ENCODE measurements at regions not wholly inside any gene's neighbourhood (a gene's known extent, or its start where the extent isn't known, plus 50 kb on each side); places are given as distances from the start of the nearest gene placed in this dataset.

- Histone ChIP-seq H4K91ac (ENCODE audit: low read length) (no peak overlapping the region), H2AK5ac (ENCODE audit: low read length, severe bottlenecking) (no peak overlapping the region), H3K9ac (ENCODE audit: low read length) (no peak overlapping the region), H2AFZ (ENCODE audit: low read depth, low read length) (no peak overlapping the region), H3K79me1 (replicated peaks; ENCODE audit: low read length, poor library complexity, severe bottlenecking) (no peaks in the 10 kb centered on the region), H3K4me3 (ENCODE audit: insufficient read depth in 1 of 2, low read depth in 1 of 2, low read length in 2 of 2) (no peak overlapping the region), H3K4me1 (ENCODE audit: control insufficient read depth, insufficient read depth, low read depth, low read length) (no peaks in the 10 kb centered on the region), H3K23ac (ENCODE audit: low read length in 2 of 2) (no peak overlapping the region), H2BK5ac (ENCODE audit: low read depth, low read length, poor library complexity, severe bottlenecking) (no peak overlapping the region), H3K18ac (ENCODE audit: low read depth in 1 of 2, low read length in 2 of 2) (no peak overlapping the region), H2BK15ac (ENCODE audit: low read depth, poor library complexity, severe bottlenecking) (no peak overlapping the region), H3K4ac (ENCODE audit: low read depth in 1 of 2, low read length in 2 of 2) (no peak overlapping the region), H3K36me3 (ENCODE audit: control insufficient read depth in 1 of 2, insufficient read depth in 2 of 2, low read depth in 1 of 2, low read length in 2 of 2) (no peaks in the 10 kb centered on the region), H3K4me2 (ENCODE audit: low read length, poor library complexity, severe bottlenecking) (no peak overlapping the region), H3K9me3 (ENCODE audit: control insufficient read depth, low read length) (no peaks in the 10 kb centered on the region), H2BK120ac (ENCODE audit: low read depth, low read length) (no peak overlapping the region), H2BK12ac (ENCODE audit: low read length in 2 of 2) (no peak overlapping the region), H3K27me3 (ENCODE audit: control insufficient read depth in 1 of 2, insufficient read depth in 1 of 2, low read length in 2 of 2) (no peaks in the 10 kb centered on the region), H3K27ac (ENCODE audit: low read length, poor library complexity, severe bottlenecking) (no peak overlapping the region), H3K14ac (ENCODE audit: low read length in 2 of 2) (no peak overlapping the region), H4K8ac (ENCODE audit: low read length) (no peak overlapping the region)
- WGBS: no CpG with 5 or more reads among the region's 1 CpG
- no peak for DNase-seq
Measured at GRCh38 chr3:145760036-145760435, 400.9 kb downstream of the PLOD2 start.

GRCh38 chr3:145767909-145768308 is 393.1 kb downstream of the PLOD2 start:
- Histone ChIP-seq H3K4me2 (ENCODE audit: low read length, poor library complexity, severe bottlenecking) (no peak overlapping the region), H2AFZ (ENCODE audit: low read depth, low read length) (no peak overlapping the region), H3K4me3 (ENCODE audit: insufficient read depth in 1 of 2, low read depth in 1 of 2, low read length in 2 of 2) (no peak overlapping the region), H3K27ac (ENCODE audit: low read length, poor library complexity, severe bottlenecking) (no peak overlapping the region), H3K18ac (ENCODE audit: low read depth in 1 of 2, low read length in 2 of 2) (no peak overlapping the region), H3K36me3 (ENCODE audit: control insufficient read depth in 1 of 2, insufficient read depth in 2 of 2, low read depth in 1 of 2, low read length in 2 of 2) (no peaks in the 10 kb centered on the region), H3K79me1 (replicated peaks; ENCODE audit: low read length, poor library complexity, severe bottlenecking) (no peaks in the 10 kb centered on the region), H3K27me3 (ENCODE audit: control insufficient read depth in 1 of 2, insufficient read depth in 1 of 2, low read length in 2 of 2) (no peaks in the 10 kb centered on the region), H4K91ac (ENCODE audit: low read length) (no peak overlapping the region), H3K14ac (ENCODE audit: low read length in 2 of 2) (no peak overlapping the region), H3K9ac (ENCODE audit: low read length) (no peak overlapping the region), H2BK5ac (ENCODE audit: low read depth, low read length, poor library complexity, severe bottlenecking) (no peak overlapping the region), H2AK5ac (ENCODE audit: low read length, severe bottlenecking) (no peak overlapping the region), H2BK12ac (ENCODE audit: low read length in 2 of 2) (no peak overlapping the region), H2BK120ac (ENCODE audit: low read depth, low read length) (no peak overlapping the region), H3K9me3 (ENCODE audit: control insufficient read depth, low read length) (peaks cover 2% of the 10 kb centered on the region), H3K4me1 (ENCODE audit: control insufficient read depth, insufficient read depth, low read depth, low read length) (no peaks in the 10 kb centered on the region), H4K8ac (ENCODE audit: low read length) (no peak overlapping the region), H3K23ac (ENCODE audit: low read length in 2 of 2) (no peak overlapping the region), H3K4ac (ENCODE audit: low read depth in 1 of 2, low read length in 2 of 2) (no peak overlapping the region), H2BK15ac (ENCODE audit: low read depth, poor library complexity, severe bottlenecking) (no peak overlapping the region)
- no CpG with 5 or more reads among the region's 1 CpG for WGBS
- peak; percentile 3 for DNase-seq

GRCh38 chr3:145776782-145777408 is 384.1 kb downstream of the PLOD2 start:
- DNase-seq: peak; percentile 55
- Histone ChIP-seq H2BK12ac (ENCODE audit: low read length in 2 of 2) (no peak overlapping the region), H3K36me3 (ENCODE audit: control insufficient read depth in 1 of 2, insufficient read depth in 2 of 2, low read depth in 1 of 2, low read length in 2 of 2) (no peaks in the 10 kb centered on the region), H3K27ac (ENCODE audit: low read length, poor library complexity, severe bottlenecking) (no peak overlapping the region), H3K14ac (ENCODE audit: low read length in 2 of 2) (no peak overlapping the region), H3K4me3 (ENCODE audit: insufficient read depth in 1 of 2, low read depth in 1 of 2, low read length in 2 of 2) (no peak overlapping the region), H3K4me2 (ENCODE audit: low read length, poor library complexity, severe bottlenecking) (no peak overlapping the region), H3K9ac (ENCODE audit: low read length) (no peak overlapping the region), H2BK120ac (ENCODE audit: low read depth, low read length) (no peak overlapping the region), H2AK5ac (ENCODE audit: low read length, severe bottlenecking) (no peak overlapping the region), H3K9me3 (ENCODE audit: control insufficient read depth, low read length) (no peaks in the 10 kb centered on the region), H3K27me3 (ENCODE audit: control insufficient read depth in 1 of 2, insufficient read depth in 1 of 2, low read length in 2 of 2) (no peaks in the 10 kb centered on the region), H4K8ac (ENCODE audit: low read length) (no peak overlapping the region), H3K4me1 (ENCODE audit: control insufficient read depth, insufficient read depth, low read depth, low read length) (no peaks in the 10 kb centered on the region), H2AFZ (ENCODE audit: low read depth, low read length) (no peak overlapping the region), H2BK5ac (ENCODE audit: low read depth, low read length, poor library complexity, severe bottlenecking) (no peak overlapping the region), H3K18ac (ENCODE audit: low read depth in 1 of 2, low read length in 2 of 2) (no peak overlapping the region), H2BK15ac (ENCODE audit: low read depth, poor library complexity, severe bottlenecking) (no peak overlapping the region), H3K23ac (ENCODE audit: low read length in 2 of 2) (no peak overlapping the region), H3K4ac (ENCODE audit: low read depth in 1 of 2, low read length in 2 of 2) (no peak overlapping the region), H4K91ac (ENCODE audit: low read length) (no peak overlapping the region), H3K79me1 (replicated peaks; ENCODE audit: low read length, poor library complexity, severe bottlenecking) (no peaks in the 10 kb centered on the region)
- 92% methylated on average over 2 of the region's 4 CpGs for WGBS

GRCh38 chr3:145780301-145780700 is 380.7 kb downstream of the PLOD2 start:
- H2BK12ac ChIP-seq (ENCODE audit: low read length in 2 of 2): no peak overlapping the region
- H2BK120ac ChIP-seq (ENCODE audit: low read depth, low read length): no peak overlapping the region
- no peaks in the 10 kb centered on the region for H3K79me1 ChIP-seq (replicated peaks; ENCODE audit: low read length, poor library complexity, severe bottlenecking)
- no peak overlapping the region for H2BK15ac ChIP-seq (ENCODE audit: low read depth, poor library complexity, severe bottlenecking)
- no peaks in the 10 kb centered on the region for H3K4me1 ChIP-seq (ENCODE audit: control insufficient read depth, insufficient read depth, low read depth, low read length)
- H2AFZ ChIP-seq (ENCODE audit: low read depth, low read length): no peak overlapping the region
- no peak overlapping the region for H3K4me3 ChIP-seq (ENCODE audit: insufficient read depth in 1 of 2, low read depth in 1 of 2, low read length in 2 of 2)
- no peak overlapping the region for H3K14ac ChIP-seq (ENCODE audit: low read length in 2 of 2)
- H3K18ac ChIP-seq (ENCODE audit: low read depth in 1 of 2, low read length in 2 of 2): no peak overlapping the region
- H3K27ac ChIP-seq (ENCODE audit: low read length, poor library complexity, severe bottlenecking): no peak overlapping the region
- H3K27me3 ChIP-seq (ENCODE audit: control insufficient read depth in 1 of 2, insufficient read depth in 1 of 2, low read length in 2 of 2): no peaks in the 10 kb centered on the region
- DNase-seq: no peak
- H3K23ac ChIP-seq (ENCODE audit: low read length in 2 of 2): no peak overlapping the region
- no peak overlapping the region for H4K8ac ChIP-seq (ENCODE audit: low read length)
- no peak overlapping the region for H3K4me2 ChIP-seq (ENCODE audit: low read length, poor library complexity, severe bottlenecking)
- H3K4ac ChIP-seq (ENCODE audit: low read depth in 1 of 2, low read length in 2 of 2): no peak overlapping the region
- 92% methylated on average over 4 of the region's 4 CpGs for WGBS
- no peak overlapping the region for H4K91ac ChIP-seq (ENCODE audit: low read length)
- H3K9ac ChIP-seq (ENCODE audit: low read length): no peak overlapping the region
- no peaks in the 10 kb centered on the region for H3K36me3 ChIP-seq (ENCODE audit: control insufficient read depth in 1 of 2, insufficient read depth in 2 of 2, low read depth in 1 of 2, low read length in 2 of 2)
- H2BK5ac ChIP-seq (ENCODE audit: low read depth, low read length, poor library complexity, severe bottlenecking): no peak overlapping the region
- no peaks in the 10 kb centered on the region for H3K9me3 ChIP-seq (ENCODE audit: control insufficient read depth, low read length)
- H2AK5ac ChIP-seq (ENCODE audit: low read length, severe bottlenecking): no peak overlapping the region
